NT2/D1 (cell line): ENCODE measurements at regions not wholly inside any gene's neighbourhood (a gene's known extent, or its start where the extent isn't known, plus 50 kb on each side); places are given as distances from the start of the nearest gene placed in this dataset.

Source experiments
- DNase-seq: peaks from one replicate; pipeline ENCODE4 v3.0.0-alpha.2; 2011; ENCODE audit warnings: low read depth, low spot score
- H3K27me3 ChIP-seq: 2 replicates; pipeline ENCODE4 v1.6.0; 2011; ENCODE audit warnings: mild to moderate bottlenecking; ENCODE audit not compliant: insufficient read length, insufficient read depth
- H3K36me3 ChIP-seq: 2 replicates; pipeline ENCODE4 v1.6.1; 2011; ENCODE audit warnings: mild to moderate bottlenecking, low read length, mixed read lengths; ENCODE audit not compliant: insufficient read depth, insufficient read length
- H3K4me1 ChIP-seq: 2 replicates; pipeline ENCODE4 v1.5.1; 2011; ENCODE audit not compliant: insufficient read depth, insufficient read length
- H3K4me3 ChIP-seq: 2 replicates; pipeline ENCODE4 v1.5.1; 2011; ENCODE audit warnings: low read depth; ENCODE audit not compliant: insufficient read length
- H3K9ac ChIP-seq: 2 replicates; pipeline ENCODE4 v1.6.0; 2011; ENCODE audit warnings: low read depth; ENCODE audit not compliant: insufficient read length
- H3K9me3 ChIP-seq: 2 replicates; pipeline ENCODE4 v1.5.1; 2011; ENCODE audit warnings: mild to moderate bottlenecking, low read length; ENCODE audit not compliant: insufficient read depth
- SUZ12 ChIP-seq: IDR thresholded peaks from 2 replicates; pipeline ENCODE4 v1.6.1; 2011; ENCODE audit not compliant: insufficient read length, insufficient read depth; ENCODE audit errors: extremely low read depth
- YY1 ChIP-seq: IDR thresholded peaks from 2 replicates; pipeline ENCODE4 v1.6.1; 2011; ENCODE audit not compliant: insufficient read length, insufficient read depth
- ZNF274 ChIP-seq: IDR thresholded peaks from 2 replicates; pipeline ENCODE4 v1.6.1; 2011; ENCODE audit warnings: mild to moderate bottlenecking, low read depth, low read length

- TF ChIP-seq YY1: no peak
- TF ChIP-seq SUZ12: no peak
- TF ChIP-seq ZNF274: no peak
- no peaks in the 10 kb centered on the region for H3K27me3 ChIP-seq
- no peaks in the 10 kb centered on the region for H3K9me3 ChIP-seq
- no peak overlapping the region for H3K4me3 ChIP-seq
- peaks cover 32% of the 10 kb centered on the region for H3K36me3 ChIP-seq
- H3K9ac ChIP-seq: no peak overlapping the region
- H3K4me1 ChIP-seq: peaks cover 4% of the 10 kb centered on the region
- DNase-seq: no peak
These were observed 565.1 kb upstream of the DIPK2B start for GRCh38 chrX:45765767-45766166.

GRCh38 chrX:45765281-45765680 lies 564.6 kb upstream of the DIPK2B start:
- DNase-seq: no peak
- Histone ChIP-seq H3K36me3 (peaks cover 35% of the 10 kb centered on the region), H3K9ac (no peak overlapping the region), H3K9me3 (no peaks in the 10 kb centered on the region), H3K4me3 (no peak overlapping the region), H3K27me3 (no peaks in the 10 kb centered on the region), H3K4me1 (peaks cover 4% of the 10 kb centered on the region)
- TF ChIP-seq SUZ12 (no peak), ZNF274 (no peak), YY1 (no peak)

- TF ChIP-seq YY1 (no peak), ZNF274 (no peak), SUZ12 (no peak)
- H3K9ac ChIP-seq: no peak overlapping the region
- no peak for DNase-seq
- H3K27me3 ChIP-seq: no peaks in the 10 kb centered on the region
- H3K4me1 ChIP-seq: peaks cover 2% of the 10 kb centered on the region
- H3K36me3 ChIP-seq: peaks cover 32% of the 10 kb centered on the region
- H3K4me3 ChIP-seq: no peak overlapping the region
- H3K9me3 ChIP-seq: no peaks in the 10 kb centered on the region
These were observed 562.3 kb upstream of the DIPK2B start for GRCh38 chrX:45762699-45763647.

DNA sequence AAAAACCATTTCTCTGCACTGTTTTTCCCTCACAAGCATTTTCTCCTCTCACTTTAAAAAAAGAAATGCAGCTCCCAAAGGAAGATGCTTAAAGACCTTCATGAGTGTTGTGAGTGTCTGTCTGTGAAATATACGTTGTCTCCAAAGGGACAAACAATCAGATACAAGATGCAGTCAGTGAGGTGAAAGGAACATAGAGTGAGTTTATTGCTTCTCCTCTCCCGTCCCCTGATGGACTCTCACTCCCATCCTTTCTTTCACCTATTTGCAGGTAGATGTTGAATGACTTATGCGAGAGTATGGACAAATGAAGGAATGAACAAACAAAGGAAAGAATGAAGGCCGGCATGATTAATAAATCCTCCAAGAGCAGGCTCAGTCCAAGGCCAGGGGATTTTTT lies 561.2 kb upstream of the DIPK2B start:
- H3K9me3 ChIP-seq: no peaks in the 10 kb centered on the region
- no peak for DNase-seq
- no peak overlapping the region for H3K4me3 ChIP-seq
- H3K4me1 ChIP-seq: peaks cover 2% of the 10 kb centered on the region
- H3K27me3 ChIP-seq: no peaks in the 10 kb centered on the region
- H3K36me3 ChIP-seq: peaks cover 34% of the 10 kb centered on the region
- H3K9ac ChIP-seq: no peak overlapping the region
- no peak for TF ChIP-seq YY1

- no peak for DNase-seq
- Histone ChIP-seq H3K36me3 (peaks cover 38% of the 10 kb centered on the region), H3K9me3 (no peaks in the 10 kb centered on the region), H3K27me3 (no peaks in the 10 kb centered on the region), H3K4me1 (no peaks in the 10 kb centered on the region), H3K4me3 (no peak overlapping the region), H3K9ac (no peak overlapping the region)
- TF ChIP-seq YY1: no peak
These were observed 559.6 kb upstream of the DIPK2B start for GRCh38 chrX:45760187-45760742.

GRCh38 chrX:45758738-45759397 lies 558.2 kb upstream of the DIPK2B start:
- TF ChIP-seq SUZ12 (no peak), ZNF274 (no peak), YY1 (no peak)
- H3K9ac ChIP-seq: no peak overlapping the region
- H3K9me3 ChIP-seq: no peaks in the 10 kb centered on the region
- no peaks in the 10 kb centered on the region for H3K27me3 ChIP-seq
- no peak overlapping the region for H3K4me3 ChIP-seq
- H3K4me1 ChIP-seq: no peaks in the 10 kb centered on the region
- H3K36me3 ChIP-seq: peaks cover 43% of the 10 kb centered on the region
- DNase-seq: no peak

- H3K27me3 ChIP-seq: no peaks in the 10 kb centered on the region
- H3K9ac ChIP-seq: no peak overlapping the region
- no peak overlapping the region for H3K4me3 ChIP-seq
- peaks cover 47% of the 10 kb centered on the region for H3K36me3 ChIP-seq
- TF ChIP-seq ZNF274 (no peak), YY1 (no peak), SUZ12 (no peak)
- no peaks in the 10 kb centered on the region for H3K4me1 ChIP-seq
- H3K9me3 ChIP-seq: no peaks in the 10 kb centered on the region
- DNase-seq: no peak
These were observed 557.6 kb upstream of the DIPK2B start for GRCh38 chrX:45758319-45758718.

DNA sequence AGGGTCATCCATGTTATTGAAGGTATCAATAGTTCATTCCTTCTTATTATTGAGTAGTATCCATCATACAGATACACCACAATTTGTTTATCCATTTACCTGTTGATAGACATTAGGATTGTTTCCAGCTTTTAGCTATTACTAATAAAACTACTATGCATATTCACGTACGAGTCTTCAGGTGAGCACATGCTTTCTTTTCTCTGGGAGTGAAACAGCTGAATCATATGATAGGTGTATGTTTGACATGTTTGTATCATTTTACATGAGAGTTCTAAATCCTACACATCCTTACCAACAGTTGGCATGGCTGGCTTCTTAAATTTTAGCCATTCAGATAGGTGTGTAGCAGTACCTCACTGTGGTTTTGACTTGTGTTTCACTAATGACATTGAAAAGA lies 556.6 kb upstream of the DIPK2B start:
- no peaks in the 10 kb centered on the region for H3K9me3 ChIP-seq
- no peaks in the 10 kb centered on the region for H3K27me3 ChIP-seq
- no peak overlapping the region for H3K4me3 ChIP-seq
- no peaks in the 10 kb centered on the region for H3K4me1 ChIP-seq
- TF ChIP-seq SUZ12 (no peak), YY1 (no peak), ZNF274 (no peak)
- peaks cover 45% of the 10 kb centered on the region for H3K36me3 ChIP-seq
- no peak overlapping the region for H3K9ac ChIP-seq
- no peak for DNase-seq
